Activated CD4-positive, alpha-beta T cell treated with anti-CD3 and anti-CD28 coated beads for 36 hours (primary cell): ENCODE measurements at regions not wholly inside any gene's neighbourhood (a gene's known extent, or its start where the extent isn't known, plus 50 kb on each side); places are given as distances from the start of the nearest gene placed in this dataset.

Source experiments
- ATAC-seq: fragments of 200-7000 bp; cut with Tn5 transposase; one replicate; pipeline ENCODE4 v1.10.0; 2021; ENCODE audit warnings: mild to moderate bottlenecking, moderate library complexity
- CTCF ChIA-PET: fragments of 350-600 bp; sonication (Branson Sonifier 250); formaldehyde crosslinking; loops from one replicate; lab custom pipeline; 2021; ENCODE audit warnings: antibody characterized with exemption; lab: Charles Lee
- POLR2A ChIA-PET: fragments of 350-600 bp; sonication (Branson Sonifier 250); formaldehyde crosslinking; loops from one replicate; lab custom pipeline; 2021; ENCODE audit warnings: antibody characterized with exemption, inconsistent platforms; lab: Charles Lee
- DNase-seq: peaks from one replicate; pipeline ENCODE4 v3.0.0-alpha.2; 2020
- H3K27ac Mint-ChIP-seq: one replicate; pipeline ENCODE4 v1.8.0; 2021; ENCODE audit warnings: mixed read lengths
- H3K27me3 Mint-ChIP-seq: one replicate; pipeline ENCODE4 v1.8.0; 2021; ENCODE audit warnings: mixed read lengths
- H3K36me3 Mint-ChIP-seq: one replicate; pipeline ENCODE4 v1.8.0; 2021; ENCODE audit warnings: low read depth, mixed read lengths
- H3K4me1 Mint-ChIP-seq: one replicate; pipeline ENCODE4 v1.8.0; 2021; ENCODE audit warnings: mixed read lengths
- H3K4me3 Mint-ChIP-seq: one replicate; pipeline ENCODE4 v1.8.0; 2021; ENCODE audit warnings: mild to moderate bottlenecking, moderate library complexity, mixed read lengths
- H3K9me3 Mint-ChIP-seq: one replicate; pipeline ENCODE4 v1.8.0; 2021; ENCODE audit warnings: low read depth, mixed read lengths
- intact Hi-C, 2 experiments: fragments of 100-400 bp; cut with DNase I in 1 of 2; cut with micrococcal nuclease in 1 of 2; formaldehyde crosslinking; loops; one replicate each; pipeline versions ENCODE4 v1.14.2 to v1.15.1; 2022 to 2024; cut with DNase I, micrococcal nuclease

- Mint-ChIP-seq H3K36me3 (no peaks in the 10 kb centered on the region), H3K27ac (no peak overlapping the region), H3K4me1 (no peaks in the 10 kb centered on the region), H3K9me3 (no peaks in the 10 kb centered on the region), H3K27me3 (peaks cover 10% of the 10 kb centered on the region), H3K4me3 (no peak overlapping the region)
- intact Hi-C loops = no loop called here
- CTCF ChIA-PET = no interaction called here
- DNase-seq (no peak), ATAC-seq (no peak)
- POLR2A ChIA-PET = no interaction called here
These were observed 101.8 kb downstream of the CETN3 start for GRCh38 chr5:90307782-90308181.

GRCh38 chr5:90307322-90307721, 102.2 kb downstream of the CETN3 start:
- Mint-ChIP-seq H3K4me3 (no peak overlapping the region), H3K27ac (no peak overlapping the region), H3K9me3 (no peaks in the 10 kb centered on the region), H3K4me1 (no peaks in the 10 kb centered on the region), H3K36me3 (no peaks in the 10 kb centered on the region), H3K27me3 (peaks cover 10% of the 10 kb centered on the region)
- CTCF ChIA-PET = no interaction called here
- POLR2A ChIA-PET = no interaction called here
- no peak for DNase-seq
- ATAC-seq = no peak
- intact Hi-C loops = no loop called here

GRCh38 chr5:90306613-90307012, 102.9 kb downstream of the CETN3 start:
- Mint-ChIP-seq H3K27me3 (peaks cover 10% of the 10 kb centered on the region), H3K4me1 (no peaks in the 10 kb centered on the region), H3K9me3 (no peaks in the 10 kb centered on the region), H3K27ac (no peak overlapping the region), H3K4me3 (no peak overlapping the region), H3K36me3 (no peaks in the 10 kb centered on the region)
- ChIA-PET CTCF (no interaction called here), POLR2A (no interaction called here)
- DNase-seq = no peak
- intact Hi-C loops = no loop called here
- no peak for ATAC-seq

GRCh38 chr5:90305041-90305720, 104.4 kb downstream of the CETN3 start:
- no peaks in the 10 kb centered on the region for H3K9me3 Mint-ChIP-seq
- ATAC-seq (no peak), DNase-seq (no peak)
- CTCF ChIA-PET = no interaction called here
- no peak overlapping the region for H3K4me3 Mint-ChIP-seq
- intact Hi-C loops = no loop called here
- POLR2A ChIA-PET = no interaction called here
- H3K36me3 Mint-ChIP-seq = no peaks in the 10 kb centered on the region
- no peaks in the 10 kb centered on the region for H3K4me1 Mint-ChIP-seq
- H3K27me3 Mint-ChIP-seq = peaks cover 8% of the 10 kb centered on the region
- no peak overlapping the region for H3K27ac Mint-ChIP-seq

GRCh38 chr5:90301248-90301647, 108.3 kb downstream of the CETN3 start:
- no peak overlapping the region for H3K4me3 Mint-ChIP-seq
- no peak overlapping the region for H3K27ac Mint-ChIP-seq
- no peaks in the 10 kb centered on the region for H3K36me3 Mint-ChIP-seq
- H3K4me1 Mint-ChIP-seq = no peaks in the 10 kb centered on the region
- ATAC-seq = no peak
- POLR2A ChIA-PET = no interaction called here
- intact Hi-C loops = no loop called here
- CTCF ChIA-PET = no interaction called here
- H3K27me3 Mint-ChIP-seq = peaks cover 7% of the 10 kb centered on the region
- no peak for DNase-seq
- no peaks in the 10 kb centered on the region for H3K9me3 Mint-ChIP-seq

GRCh38 chr5:90297045-90297764, 112.4 kb downstream of the CETN3 start:
- ChIA-PET POLR2A (no interaction called here), CTCF (interaction anchor here (0.7 kb wide), 1 partner anchor 484 kb away, joined by 3 read pairs; no protein-coding TSS in a partner anchor)
- intact Hi-C loops = no loop called here
- H3K9me3 Mint-ChIP-seq = no peaks in the 10 kb centered on the region
- no peaks in the 10 kb centered on the region for H3K36me3 Mint-ChIP-seq
- H3K4me3 Mint-ChIP-seq = no peak overlapping the region
- H3K4me1 Mint-ChIP-seq = no peaks in the 10 kb centered on the region
- H3K27ac Mint-ChIP-seq = no peak overlapping the region
- peaks cover 9% of the 10 kb centered on the region for H3K27me3 Mint-ChIP-seq
- ATAC-seq (no peak), DNase-seq (no peak)

GRCh38 chr5:90294604-90295003, 115.0 kb downstream of the CETN3 start:
- intact Hi-C loops = no loop called here
- peaks cover 9% of the 10 kb centered on the region for H3K27me3 Mint-ChIP-seq
- H3K9me3 Mint-ChIP-seq = no peaks in the 10 kb centered on the region
- DNase-seq (no peak), ATAC-seq (no peak)
- no peak overlapping the region for H3K27ac Mint-ChIP-seq
- no peak overlapping the region for H3K4me3 Mint-ChIP-seq
- H3K36me3 Mint-ChIP-seq = no peaks in the 10 kb centered on the region
- H3K4me1 Mint-ChIP-seq = no peaks in the 10 kb centered on the region
- ChIA-PET POLR2A (no interaction called here), CTCF (no interaction called here)

- intact Hi-C loops = no loop called here
- Mint-ChIP-seq H3K4me3 (no peak overlapping the region), H3K27me3 (peaks cover 9% of the 10 kb centered on the region), H3K9me3 (no peaks in the 10 kb centered on the region), H3K27ac (no peak overlapping the region), H3K4me1 (no peaks in the 10 kb centered on the region), H3K36me3 (no peaks in the 10 kb centered on the region)
- ATAC-seq (no peak), DNase-seq (no peak)
- CTCF ChIA-PET = no interaction called here
- POLR2A ChIA-PET = no interaction called here
These were observed 115.6 kb downstream of the CETN3 start for GRCh38 chr5:90293931-90294330.

- H3K4me1 Mint-ChIP-seq = no peaks in the 10 kb centered on the region
- ATAC-seq = no peak
- intact Hi-C loops = no loop called here
- no peaks in the 10 kb centered on the region for H3K36me3 Mint-ChIP-seq
- no peak for DNase-seq
- ChIA-PET POLR2A (no interaction called here), CTCF (no interaction called here)
- peaks cover 7% of the 10 kb centered on the region for H3K27me3 Mint-ChIP-seq
- no peak overlapping the region for H3K4me3 Mint-ChIP-seq
- H3K27ac Mint-ChIP-seq = no peak overlapping the region
- no peaks in the 10 kb centered on the region for H3K9me3 Mint-ChIP-seq
These were observed 118.9 kb downstream of the CETN3 start for GRCh38 chr5:90290648-90291047.

- CTCF ChIA-PET = no interaction called here
- POLR2A ChIA-PET = no interaction called here
- Mint-ChIP-seq H3K9me3 (no peaks in the 10 kb centered on the region), H3K27me3 (peaks cover 7% of the 10 kb centered on the region), H3K4me3 (no peak overlapping the region), H3K4me1 (no peaks in the 10 kb centered on the region), H3K36me3 (no peaks in the 10 kb centered on the region), H3K27ac (no peak overlapping the region)
- intact Hi-C loops = no loop called here
- DNase-seq (no peak), ATAC-seq (no peak)
These were observed 119.7 kb downstream of the CETN3 start for GRCh38 chr5:90289837-90290236.

GRCh38 chr5:90287036-90287435, 122.5 kb downstream of the CETN3 start:
- ATAC-seq (no peak), DNase-seq (no peak)
- Mint-ChIP-seq H3K27me3 (peaks cover 7% of the 10 kb centered on the region), H3K36me3 (no peaks in the 10 kb centered on the region), H3K4me3 (no peak overlapping the region), H3K27ac (no peak overlapping the region), H3K9me3 (no peaks in the 10 kb centered on the region), H3K4me1 (no peaks in the 10 kb centered on the region)
- CTCF ChIA-PET = interaction anchor here (0.7 to 1.5 kb wide), 3 partner anchors 12 to 1596 kb away, joined by 3 read pairs; no protein-coding TSS in a partner anchor
- POLR2A ChIA-PET = no interaction called here
- intact Hi-C loops = no loop called here

- Mint-ChIP-seq H3K27me3 (peaks cover 10% of the 10 kb centered on the region), H3K4me1 (no peaks in the 10 kb centered on the region), H3K9me3 (no peaks in the 10 kb centered on the region), H3K4me3 (no peak overlapping the region), H3K27ac (no peak overlapping the region), H3K36me3 (no peaks in the 10 kb centered on the region)
- CTCF ChIA-PET = interaction anchor here (1.0 kb wide), 1 partner anchor 20 kb away, joined by 3 read pairs; no protein-coding TSS in a partner anchor
- intact Hi-C loops = no loop called here
- POLR2A ChIA-PET = no interaction called here
- DNase-seq (no peak), ATAC-seq (no peak)
These were observed 124.0 kb downstream of the CETN3 start for GRCh38 chr5:90285581-90285980.
